ENCODE measurements at regions not wholly inside any gene's neighbourhood (a gene's known extent, or its start where the extent isn't known, plus 50 kb on each side); places are given as distances from the start of the nearest gene placed in this dataset.

DNA sequence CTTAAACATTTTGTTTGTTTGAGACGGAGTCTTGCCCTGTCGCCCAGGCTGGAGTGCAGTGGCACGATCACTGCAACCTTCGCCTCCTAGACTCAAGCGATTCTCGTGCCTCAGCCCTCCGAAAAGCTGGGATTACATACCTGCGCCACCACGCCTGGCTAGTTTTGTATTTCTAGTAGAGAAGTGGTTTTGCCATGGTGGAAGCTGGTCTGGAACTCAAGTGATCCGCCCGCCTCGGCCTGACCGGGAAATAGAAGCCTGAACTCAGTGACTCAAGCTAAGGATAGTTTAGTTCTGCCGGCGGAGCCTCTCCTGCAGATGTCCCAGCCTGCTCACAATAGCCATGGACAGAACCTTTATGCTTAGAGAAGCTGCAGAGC is 53.0 kb upstream of the ZNF254 start:
- TF ChIP-seq, protein P1, sequence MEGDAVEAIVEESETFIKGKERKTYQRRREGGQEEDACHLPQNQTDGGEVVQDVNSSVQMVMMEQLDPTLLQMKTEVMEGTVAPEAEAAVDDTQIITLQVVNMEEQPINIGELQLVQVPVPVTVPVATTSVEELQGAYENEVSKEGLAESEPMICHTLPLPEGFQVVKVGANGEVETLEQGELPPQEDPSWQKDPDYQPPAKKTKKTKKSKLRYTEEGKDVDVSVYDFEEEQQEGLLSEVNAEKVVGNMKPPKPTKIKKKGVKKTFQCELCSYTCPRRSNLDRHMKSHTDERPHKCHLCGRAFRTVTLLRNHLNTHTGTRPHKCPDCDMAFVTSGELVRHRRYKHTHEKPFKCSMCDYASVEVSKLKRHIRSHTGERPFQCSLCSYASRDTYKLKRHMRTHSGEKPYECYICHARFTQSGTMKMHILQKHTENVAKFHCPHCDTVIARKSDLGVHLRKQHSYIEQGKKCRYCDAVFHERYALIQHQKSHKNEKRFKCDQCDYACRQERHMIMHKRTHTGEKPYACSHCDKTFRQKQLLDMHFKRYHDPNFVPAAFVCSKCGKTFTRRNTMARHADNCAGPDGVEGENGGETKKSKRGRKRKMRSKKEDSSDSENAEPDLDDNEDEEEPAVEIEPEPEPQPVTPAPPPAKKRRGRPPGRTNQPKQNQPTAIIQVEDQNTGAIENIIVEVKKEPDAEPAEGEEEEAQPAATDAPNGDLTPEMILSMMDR (conservative IDR thresholded peaks at IDR 0.05 in 1 of 2, IDR thresholded peaks at IDR 0.05 in 1 of 2; ENCODE audit: extremely low read depth in 1 of 2, insufficient read depth in 1 of 2, low read depth in 1 of 2, low read length in 2 of 2): no peak
- TF ChIP-seq EZH2 (IDR thresholded peaks at IDR 0.05; ENCODE audit: borderline replicate concordance, low read length): no peak

Measured in mammary epithelial cell (primary cell).